IMR-90 (cell line): ENCODE measurements at regions not wholly inside any gene's neighbourhood (a gene's known extent, or its start where the extent isn't known, plus 50 kb on each side); places are given as distances from the start of the nearest gene placed in this dataset.

Experiments used
- ATAC-seq: fragments of 200-7000 bp; cut with Tn5 transposase; 2 replicates; pipeline ENCODE4 v1.9.1; 2020; ENCODE audit warnings: low read depth, mild to moderate bottlenecking, moderate library complexity
- BruUV-seq: library from RNA; stranded (reverse); fragments of 400-500 nt; replicated peaks from 2 replicates; lab custom pipeline; 2021; lab: Mats Ljungman, UMichigan
- CTCF ChIA-PET: fragments of 300-600 bp; formaldehyde crosslinking; extraction: SDS; loops from one replicate; lab custom pipeline; 2021; ENCODE audit warnings: antibody characterized with exemption; lab: Yijun Ruan, JAX
- POLR2A ChIA-PET: fragments of 300-600 bp; sonication (Branson Sonifier 250); formaldehyde crosslinking; loops from one replicate; lab custom pipeline; 2022; ENCODE audit warnings: antibody characterized with exemption; ENCODE audit not compliant: unreplicated experiment; lab: Charles Lee
- DNase-seq: peaks from one replicate; pipeline ENCODE4 v3.0.0; 2013
- H2AFZ ChIP-seq: replicated peaks from 2 replicates; pipeline ENCODE3; 2013; ENCODE audit warnings: low read length, mild to moderate bottlenecking; ENCODE audit not compliant: poor library complexity
- H2AK5ac ChIP-seq: 2 replicates; pipeline ENCODE4 v1.6.1; 2013; ENCODE audit warnings: low read depth, low read length, inconsistent platforms
- H2AK9ac ChIP-seq: replicated peaks from 2 replicates; pipeline ENCODE3; 2013; ENCODE audit warnings: mild to moderate bottlenecking, low read depth, low read length, moderate library complexity; ENCODE audit not compliant: poor library complexity
- H2BK120ac ChIP-seq: 2 replicates; pipeline ENCODE4 v1.6.1; 2013; ENCODE audit warnings: low read depth, low read length, inconsistent platforms
- H2BK15ac ChIP-seq: 3 replicates; pipeline ENCODE4 v1.6.1; 2013; ENCODE audit warnings: low read depth, low read length, inconsistent platforms
- H2BK20ac ChIP-seq: 2 replicates; pipeline ENCODE4 v1.6.1; 2013; ENCODE audit warnings: low read depth, mild to moderate bottlenecking, inconsistent platforms, low read length, moderate library complexity
- H2BK5ac ChIP-seq: 2 replicates; pipeline ENCODE4 v1.6.1; 2013; ENCODE audit warnings: mild to moderate bottlenecking, low read depth, low read length, inconsistent platforms; ENCODE audit not compliant: poor library complexity, severe bottlenecking
- H3K14ac ChIP-seq: replicated peaks from 2 replicates; pipeline ENCODE4 v1.6.1; 2013; ENCODE audit warnings: low read depth, low read length, inconsistent platforms
- H3K18ac ChIP-seq: 2 replicates; pipeline ENCODE4 v1.6.1; 2013; ENCODE audit warnings: low read depth, low read length, control low read depth
- H3K23ac ChIP-seq: 2 replicates; pipeline ENCODE4 v1.6.1; 2013; ENCODE audit warnings: low read depth, low read length, inconsistent platforms
- H3K27ac ChIP-seq: 2 replicates; pipeline ENCODE4 v1.5.1; 2013; ENCODE audit warnings: mild to moderate bottlenecking, control low read depth, low read length; ENCODE audit not compliant: insufficient read depth
- H3K27me3 ChIP-seq: 2 replicates; pipeline ENCODE4 v1.6.1; 2013; ENCODE audit warnings: low read length; ENCODE audit not compliant: control insufficient read depth, insufficient read depth
- H3K36me3 ChIP-seq: 2 replicates; pipeline ENCODE4 v1.6.1; 2013; ENCODE audit warnings: low read length, mixed read lengths; ENCODE audit not compliant: control insufficient read depth, insufficient read depth
- H3K4ac ChIP-seq: 2 replicates; pipeline ENCODE4 v1.6.1; 2013; ENCODE audit warnings: low read depth, low read length, inconsistent platforms
- H3K4me1 ChIP-seq: 2 replicates; pipeline ENCODE4 v1.6.1; 2013; ENCODE audit warnings: low read length, mixed read lengths; ENCODE audit not compliant: control insufficient read depth, insufficient read depth
- H3K4me2 ChIP-seq: 2 replicates; pipeline ENCODE4 v1.6.1; 2013; ENCODE audit warnings: low read depth, mild to moderate bottlenecking, control low read depth, low read length, moderate library complexity
- H3K4me3 ChIP-seq: 2 replicates; pipeline ENCODE4 v1.5.1; 2013; ENCODE audit warnings: low read depth, mild to moderate bottlenecking, control low read depth, low read length, moderate library complexity; ENCODE audit not compliant: insufficient read depth
- H3K56ac ChIP-seq: 2 replicates; pipeline ENCODE4 v1.6.1; 2013; ENCODE audit warnings: low read length, inconsistent platforms; ENCODE audit not compliant: insufficient read depth; ENCODE audit errors: extremely low read depth
- H3K79me1 ChIP-seq, 2 experiments: 2 replicates each; pipeline ENCODE4 v1.6.1; 2013; ENCODE audit warnings: low read length in 2 of 2, inconsistent platforms in 1 of 2, low read depth in 1 of 2
- H3K9ac ChIP-seq: 2 replicates; pipeline ENCODE4 v1.6.1; 2013; ENCODE audit warnings: low read depth, low read length, control low read depth
- H3K9me1 ChIP-seq: 2 replicates; pipeline ENCODE4 v1.6.1; 2013; ENCODE audit warnings: low read length, inconsistent platforms; ENCODE audit not compliant: insufficient read depth
- H3K9me3 ChIP-seq: 2 replicates; pipeline ENCODE4 v1.6.1; 2013; ENCODE audit warnings: low read length; ENCODE audit not compliant: control insufficient read depth, insufficient read depth
- H4K20me1 ChIP-seq: 2 replicates; pipeline ENCODE4 v1.6.1; 2013; ENCODE audit warnings: low read length, inconsistent platforms; ENCODE audit not compliant: insufficient read depth
- H4K5ac ChIP-seq: 2 replicates; pipeline ENCODE4 v1.6.1; 2013; ENCODE audit warnings: mild to moderate bottlenecking, low read depth, low read length, control low read depth
- H4K8ac ChIP-seq, 2 experiments: 2 replicates each; pipeline ENCODE4 v1.6.1; 2013; ENCODE audit warnings: low read depth in 2 of 2, low read length in 2 of 2, control low read depth in 1 of 2, inconsistent platforms in 1 of 2
- H4K91ac ChIP-seq: 2 replicates; pipeline ENCODE4 v1.6.1; 2013; ENCODE audit warnings: low read depth, low read length, inconsistent platforms; ENCODE audit not compliant: insufficient read depth
- CEBPB ChIP-seq: IDR thresholded peaks from 2 replicates; pipeline ENCODE4 v1.6.1; 2012; ENCODE audit warnings: low read depth, low read length, improper control_type of control experiment
- FOS ChIP-seq: fragments of 150-350 bp; IDR thresholded peaks from 2 replicates; pipeline ENCODE4 v1.6.1; 2016; ENCODE audit warnings: low read depth, low read length
- MAFK ChIP-seq: IDR thresholded peaks from 2 replicates; pipeline ENCODE4 v1.6.1; 2012; ENCODE audit warnings: low read depth, low read length, improper control_type of control experiment
- MAZ ChIP-seq: IDR thresholded peaks from 2 replicates; pipeline ENCODE4 v1.6.1; 2012; ENCODE audit warnings: low read depth, mild to moderate bottlenecking, low read length, improper control_type of control experiment, moderate library complexity, borderline replicate concordance
- MXI1 ChIP-seq: IDR thresholded peaks from 2 replicates; pipeline ENCODE4 v1.6.1; 2012; ENCODE audit warnings: low read depth, mild to moderate bottlenecking, low read length, moderate library complexity, borderline replicate concordance
- NFE2L2 ChIP-seq: fragments of 150-350 bp; IDR thresholded peaks from 2 replicates; pipeline ENCODE4 v1.6.1; 2016; ENCODE audit warnings: low read depth, mild to moderate bottlenecking, low read length
- POLR2A ChIP-seq: IDR thresholded peaks from 2 replicates; pipeline ENCODE4 v1.6.1; 2012; ENCODE audit warnings: mild to moderate bottlenecking, low read depth, low read length
- RAD21 ChIP-seq: IDR thresholded peaks from 2 replicates; pipeline ENCODE4 v1.6.1; 2012; ENCODE audit warnings: low read length, improper control_type of control experiment
- RCOR1 ChIP-seq: IDR thresholded peaks from 2 replicates; pipeline ENCODE4 v1.6.1; 2012; ENCODE audit warnings: mild to moderate bottlenecking, low read length, improper control_type of control experiment; ENCODE audit not compliant: insufficient replicate concordance
- RFX5 ChIP-seq: IDR thresholded peaks from 2 replicates; pipeline ENCODE4 v1.8.0; 2012; ENCODE audit warnings: low read depth, mild to moderate bottlenecking, low read length, moderate library complexity
- SMC3 ChIP-seq: fragments of 150-350 bp; IDR thresholded peaks from 2 replicates; pipeline ENCODE4 v1.6.1; 2016; ENCODE audit warnings: low read depth, mild to moderate bottlenecking, antibody characterized with exemption, low read length, moderate library complexity
- WGBS, 2 experiments: methylation state at CpG; one replicate each; pipeline versions ENCODE4 v1.1.5 to v1.1.7; 2013; ENCODE audit warnings: missing lambda C conversion rate in 2 of 2; ENCODE audit not compliant: insufficient read length in 1 of 2; ENCODE audit errors: extremely low coverage in 2 of 2; 5-methylcytosine and 5-hydroxymethylcytosine counted together
- dilution Hi-C: fragments of 300-500 bp; cut with HindIII; formaldehyde crosslinking; loops from one replicate; pipeline ENCODE4 v1.14.3; 2018; ENCODE audit warnings: low sequenced_read_pairs; ENCODE audit not compliant: unreplicated experiment
- in situ Hi-C: fragments of 300-500 bp; cut with MboI; formaldehyde crosslinking; loops from 3 replicates; pipeline ENCODE4 v1.14.3; 2019; ENCODE audit warnings: low sequenced_read_pairs, inconsistent platforms, mixed read lengths
- intact Hi-C: fragments of 100-400 bp; cut with micrococcal nuclease; formaldehyde crosslinking; loops from 2 replicates; pipeline ENCODE4 v1.10.0; 2022
- TF ChIP-seq, protein P1 (sequence below): conservative IDR thresholded peaks from 2 replicates; pipeline ENCODE4 v1.5.1; 2012; ENCODE audit warnings: mild to moderate bottlenecking, low read depth, low read length, improper control_type of control experiment
- TF ChIP-seq, protein P2 (sequence below): fragments of 150-350 bp; IDR thresholded peaks from 2 replicates; pipeline ENCODE4 v1.6.1; 2016; ENCODE audit warnings: low read depth, mild to moderate bottlenecking, low read length, moderate library complexity, borderline replicate concordance

DNA sequence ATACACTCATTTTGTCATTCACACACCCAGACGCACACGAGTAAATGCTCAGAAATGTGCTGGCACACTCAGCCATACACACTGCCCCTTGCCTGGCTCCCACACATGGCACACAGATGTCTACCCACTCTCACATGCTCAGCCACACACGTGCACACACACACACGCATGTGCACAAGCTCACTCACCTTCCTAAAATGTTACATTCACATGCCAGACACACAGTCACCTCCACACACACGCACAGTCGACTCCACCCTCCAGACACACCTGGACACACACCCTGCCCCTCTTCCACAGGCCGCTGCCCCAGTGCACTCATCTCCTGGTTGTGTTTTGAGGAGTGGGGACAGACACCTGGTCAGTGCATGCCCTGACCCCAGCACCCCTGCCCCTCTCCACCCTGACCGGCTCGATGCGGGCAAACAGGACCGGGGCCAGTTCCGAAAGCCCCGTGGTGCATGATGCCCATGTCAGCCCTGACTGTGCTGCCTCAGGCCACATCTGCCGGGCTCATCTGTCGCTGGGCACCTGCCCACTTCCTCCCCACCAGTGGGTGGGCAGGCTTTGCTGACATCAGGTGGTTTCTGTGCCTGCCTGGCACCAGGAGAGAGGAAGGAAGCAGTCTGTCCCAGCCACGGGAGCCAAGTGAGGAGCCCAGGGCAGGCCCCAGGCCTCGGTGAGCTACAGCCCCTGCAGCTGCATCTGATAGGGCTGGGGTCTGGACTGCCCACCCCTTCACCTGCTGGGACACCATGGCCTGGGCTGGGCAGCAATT lies 84.9 kb upstream of the ZNF716 start:
- in situ Hi-C loops (no loop called here), dilution Hi-C loops (no loop called here), intact Hi-C loops (no loop called here)
- Histone ChIP-seq H2BK5ac (no peak overlapping the region), H2BK120ac (no peak overlapping the region), H2AFZ (no peak overlapping the region), H4K5ac (no peak overlapping the region), H3K36me3 (no peaks in the 10 kb centered on the region), H2BK20ac (no peak overlapping the region), H4K8ac (no peak overlapping the region), H3K27ac (no peak overlapping the region), H3K79me1 (no peaks in the 10 kb centered on the region), H3K9me3 (peaks cover 24% of the 10 kb centered on the region), H3K9ac (no peak overlapping the region), H3K4me2 (no peak overlapping the region), H3K27me3 (no peaks in the 10 kb centered on the region), H4K91ac (no peak overlapping the region), H3K56ac (no peak overlapping the region), H2BK15ac (no peak overlapping the region), H2AK9ac (no peak overlapping the region), H3K23ac (no peak overlapping the region), H3K4me3 (no peak overlapping the region), H4K20me1 (no peaks in the 10 kb centered on the region), H3K4ac (no peak overlapping the region), H3K18ac (no peak overlapping the region), H3K14ac (no peak overlapping the region), H3K9me1 (no peaks in the 10 kb centered on the region), H2AK5ac (no peak overlapping the region), H3K4me1 (no peaks in the 10 kb centered on the region)
- ATAC-seq = no peak
- WGBS, 2 experiments = 31 to 100% methylated on average over 1 to 5 of the region's 17 CpGs
- TF ChIP-seq MAZ (no peak), FOS (no peak), NFE2L2 (no peak), POLR2A (no peak), MAFK (no peak), SMC3 (no peak), RCOR1 (no peak), MXI1 (no peak), CEBPB (no peak), RFX5 (no peak), RAD21 (no peak)
- TF ChIP-seq, protein P1, sequence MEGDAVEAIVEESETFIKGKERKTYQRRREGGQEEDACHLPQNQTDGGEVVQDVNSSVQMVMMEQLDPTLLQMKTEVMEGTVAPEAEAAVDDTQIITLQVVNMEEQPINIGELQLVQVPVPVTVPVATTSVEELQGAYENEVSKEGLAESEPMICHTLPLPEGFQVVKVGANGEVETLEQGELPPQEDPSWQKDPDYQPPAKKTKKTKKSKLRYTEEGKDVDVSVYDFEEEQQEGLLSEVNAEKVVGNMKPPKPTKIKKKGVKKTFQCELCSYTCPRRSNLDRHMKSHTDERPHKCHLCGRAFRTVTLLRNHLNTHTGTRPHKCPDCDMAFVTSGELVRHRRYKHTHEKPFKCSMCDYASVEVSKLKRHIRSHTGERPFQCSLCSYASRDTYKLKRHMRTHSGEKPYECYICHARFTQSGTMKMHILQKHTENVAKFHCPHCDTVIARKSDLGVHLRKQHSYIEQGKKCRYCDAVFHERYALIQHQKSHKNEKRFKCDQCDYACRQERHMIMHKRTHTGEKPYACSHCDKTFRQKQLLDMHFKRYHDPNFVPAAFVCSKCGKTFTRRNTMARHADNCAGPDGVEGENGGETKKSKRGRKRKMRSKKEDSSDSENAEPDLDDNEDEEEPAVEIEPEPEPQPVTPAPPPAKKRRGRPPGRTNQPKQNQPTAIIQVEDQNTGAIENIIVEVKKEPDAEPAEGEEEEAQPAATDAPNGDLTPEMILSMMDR = no peak
- TF ChIP-seq, protein P2, sequence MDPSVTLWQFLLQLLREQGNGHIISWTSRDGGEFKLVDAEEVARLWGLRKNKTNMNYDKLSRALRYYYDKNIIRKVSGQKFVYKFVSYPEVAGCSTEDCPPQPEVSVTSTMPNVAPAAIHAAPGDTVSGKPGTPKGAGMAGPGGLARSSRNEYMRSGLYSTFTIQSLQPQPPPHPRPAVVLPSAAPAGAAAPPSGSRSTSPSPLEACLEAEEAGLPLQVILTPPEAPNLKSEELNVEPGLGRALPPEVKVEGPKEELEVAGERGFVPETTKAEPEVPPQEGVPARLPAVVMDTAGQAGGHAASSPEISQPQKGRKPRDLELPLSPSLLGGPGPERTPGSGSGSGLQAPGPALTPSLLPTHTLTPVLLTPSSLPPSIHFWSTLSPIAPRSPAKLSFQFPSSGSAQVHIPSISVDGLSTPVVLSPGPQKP = no peak
- CTCF ChIA-PET = no interaction called here
- no peak for DNase-seq
- BruUV-seq = no TSS peak
- POLR2A ChIA-PET = no interaction called here
